HCT116 (cell line): ENCODE measurements at regions not wholly inside any gene's neighbourhood (a gene's known extent, or its start where the extent isn't known, plus 50 kb on each side); places are given as distances from the start of the nearest gene placed in this dataset.

ENCODE experiments used
- ATAC-seq: fragments of 200-7000 bp; cut with Tn5 transposase; 2 replicates; pipeline ENCODE4 v1.9.1; 2020; ENCODE audit warnings: mild to moderate bottlenecking, moderate library complexity
- BruUV-seq: library from RNA; stranded (reverse); fragments of 400-500 nt; replicated peaks from 2 replicates; lab custom pipeline; 2021; lab: Mats Ljungman, UMichigan
- CTCF ChIA-PET: fragments of 300-600 bp; sonication (Branson Sonifier 250); formaldehyde crosslinking; loops from one replicate; lab custom pipeline; 2021; ENCODE audit warnings: antibody characterized with exemption; lab: Charles Lee
- POLR2A ChIA-PET: fragments of 300-600, 350-600 bp; sonication (Branson Sonifier 250); formaldehyde crosslinking; loops from one replicate; lab custom pipeline; 2021; ENCODE audit warnings: antibody characterized with exemption; lab: Charles Lee
- RAD21 ChIA-PET, 2 experiments: fragments of 300-600 bp; sonication (Branson Sonifier 250); formaldehyde crosslinking; loops; one replicate each; lab custom pipeline; 2023; ENCODE audit warnings: low total read pairs in 2 of 2; ENCODE audit not compliant: uncharacterized antibody in 2 of 2, unreplicated experiment in 2 of 2, low non-redundant PET in 1 of 2; lab: Charles Lee
- DNase-seq: peaks from one replicate; pipeline ENCODE4 v3.0.0-alpha.2; 2010; ENCODE audit warnings: low read depth, low spot score
- H2AFZ ChIP-seq: fragments of 200-600 bp; shearing (Covaris generic), sonication (generic); 2 replicates; pipeline ENCODE4 v1.6.1; 2017; ENCODE audit warnings: low read depth, mixed run types, mixed read lengths, antibody characterized with exemption, low read length; ENCODE audit not compliant: poor library complexity, severe bottlenecking
- H3K27ac ChIP-seq: 2 replicates; pipeline ENCODE4 v1.5.1; 2012; ENCODE audit warnings: low read depth, low read length
- H3K27me3 ChIP-seq: fragments of 200-600 bp; sonication (generic); 2 replicates; pipeline ENCODE4 v1.6.1; 2016; ENCODE audit warnings: mixed run types, low read length, mixed read lengths; ENCODE audit not compliant: insufficient read depth
- H3K36me3 ChIP-seq, 2 experiments: fragments of 200-500 bp in 1 of 2; fragments of 200-600 bp in 1 of 2; sonication (Bioruptor generic) in 1 of 2; sonication (generic) in 1 of 2; 2 replicates each; pipeline versions ENCODE4 v1.5.1 to v1.6.1; 2014 to 2016; ENCODE audit warnings: low read length in 2 of 2, inconsistent platforms in 1 of 2, mixed read lengths in 1 of 2, mixed run types in 1 of 2; ENCODE audit not compliant: insufficient read depth in 2 of 2, control insufficient read depth in 1 of 2
- H3K4me1 ChIP-seq, 2 experiments: fragments of 200-600 bp in 1 of 2; sonication (generic) in 1 of 2; 2 replicates each; pipeline versions ENCODE4 v1.5.1 to v1.6.1; 2012 to 2017; ENCODE audit warnings: low read length in 2 of 2, inconsistent platforms in 1 of 2, mild to moderate bottlenecking in 1 of 2, mixed read lengths in 1 of 2, mixed run types in 1 of 2, moderate library complexity in 1 of 2; ENCODE audit not compliant: insufficient read depth in 2 of 2, control insufficient read depth in 1 of 2
- H3K4me2 ChIP-seq: fragments of 200-600 bp; sonication (generic); 2 replicates; pipeline ENCODE4 v1.6.1; 2017; ENCODE audit warnings: mixed run types, low read length, mixed read lengths
- H3K4me3 ChIP-seq, 2 experiments: fragments of 200-600 bp in 1 of 2; sonication (generic) in 1 of 2; replicated peaks in 1 of 2; 2 replicates each; pipeline ENCODE4 v1.5.1; 2011 to 2016; ENCODE audit warnings: low read length in 2 of 2, control low read depth in 1 of 2, low read depth in 1 of 2, mild to moderate bottlenecking in 1 of 2, mixed read lengths in 1 of 2, mixed run types in 1 of 2
- H3K79me2 ChIP-seq: fragments of 200-600 bp; sonication (generic); 2 replicates; pipeline ENCODE4 v1.6.1; 2017; ENCODE audit warnings: mild to moderate bottlenecking, mixed run types, low read length, moderate library complexity, mixed read lengths; ENCODE audit not compliant: insufficient read depth
- H3K9ac ChIP-seq: fragments of 200-600 bp; sonication (generic); 2 replicates; pipeline ENCODE4 v1.6.1; 2016; ENCODE audit warnings: low read length, mixed read lengths
- H3K9me2 ChIP-seq: fragments of 200-600 bp; sonication (generic), shearing (Covaris generic); 2 replicates; pipeline ENCODE4 v1.6.1; 2017; ENCODE audit warnings: mixed run types, mild to moderate bottlenecking, moderate library complexity; ENCODE audit not compliant: insufficient read depth
- H3K9me3 ChIP-seq, 2 experiments: fragments of 200-500 bp in 1 of 2; fragments of 200-600 bp in 1 of 2; sonication (Bioruptor generic) in 1 of 2; sonication (generic) in 1 of 2; 2 replicates each; pipeline ENCODE4 v1.6.1; 2014 to 2017; ENCODE audit warnings: low read length in 2 of 2, mixed read lengths in 2 of 2, inconsistent platforms in 1 of 2, low read depth in 1 of 2, mild to moderate bottlenecking in 1 of 2, mixed run types in 1 of 2, moderate library complexity in 1 of 2; ENCODE audit not compliant: control insufficient read depth in 1 of 2, insufficient read depth in 1 of 2
- H4K20me1 ChIP-seq: fragments of 200-600 bp; sonication (generic), shearing (Covaris generic); 2 replicates; pipeline ENCODE4 v1.6.1; 2017; ENCODE audit warnings: mixed run types, mild to moderate bottlenecking, moderate library complexity; ENCODE audit not compliant: insufficient read depth
- CEBPB ChIP-seq: IDR thresholded peaks from 2 replicates; pipeline ENCODE4 v1.6.1; 2012; ENCODE audit warnings: low read depth
- EGR1 ChIP-seq: IDR thresholded peaks from 2 replicates; pipeline ENCODE4 v1.6.1; 2012; ENCODE audit warnings: low read depth
- ELF1 ChIP-seq: IDR thresholded peaks from 2 replicates; pipeline ENCODE4 v1.6.1; 2012; ENCODE audit warnings: low read depth, borderline replicate concordance
- EZH2 ChIP-seq: fragments of 200-600 bp; sonication (generic); IDR thresholded peaks from 2 replicates; pipeline ENCODE4 v1.6.1; 2017; ENCODE audit warnings: antibody characterized with exemption, mixed run types
- EZH2phosphoT487 ChIP-seq: fragments of 200-600 bp; IDR thresholded peaks from 2 replicates; pipeline ENCODE4 v1.6.1; 2018; ENCODE audit warnings: antibody characterized with exemption, borderline replicate concordance
- POLR2A ChIP-seq: IDR thresholded peaks from 2 replicates; pipeline ENCODE4 v1.7.0; 2011; ENCODE audit warnings: borderline replicate concordance; ENCODE audit not compliant: insufficient read depth, insufficient read length; ENCODE audit errors: extremely low read depth
- POLR2AphosphoS5 ChIP-seq: IDR thresholded peaks from 2 replicates; pipeline ENCODE4 v1.6.1; 2011; ENCODE audit warnings: mild to moderate bottlenecking, low read depth, low read length, moderate library complexity
- REST ChIP-seq: IDR thresholded peaks from 2 replicates; pipeline ENCODE4 v1.6.1; 2012; ENCODE audit warnings: low read depth
- SIN3A ChIP-seq: IDR thresholded peaks from 2 replicates; pipeline ENCODE4 v1.6.1; 2012; ENCODE audit warnings: low read depth
- SRF ChIP-seq: IDR thresholded peaks from 2 replicates; pipeline ENCODE4 v1.6.1; 2012; ENCODE audit warnings: low read depth
- TCF7L2 ChIP-seq: IDR thresholded peaks from 2 replicates; pipeline ENCODE4 v1.7.0; 2011; ENCODE audit warnings: borderline replicate concordance, inconsistent platforms; ENCODE audit not compliant: insufficient read depth, insufficient read length; ENCODE audit errors: extremely low read depth
- ZBTB33 ChIP-seq: IDR thresholded peaks from 2 replicates; pipeline ENCODE4 v1.6.1; 2011; ENCODE audit warnings: mild to moderate bottlenecking, low read length, moderate library complexity; ENCODE audit not compliant: insufficient replicate concordance; ENCODE audit errors: extremely low read depth
- ZNF274 ChIP-seq: fragments of 200-500 bp; sonication (Bioruptor generic); IDR thresholded peaks from 2 replicates; pipeline ENCODE4 v1.6.1; 2014; ENCODE audit warnings: mild to moderate bottlenecking, low read depth, low read length, inconsistent platforms
- intact Hi-C: fragments of 100-400 bp; cut with micrococcal nuclease; formaldehyde crosslinking; loops from 2 replicates; pipeline ENCODE4 v1.10.0; 2022
- TF ChIP-seq, protein P1 (sequence below): IDR thresholded peaks from 2 replicates; pipeline ENCODE4 v1.6.1; 2012
- TF ChIP-seq, protein P2 (sequence below), 3 experiments: fragments of 200-600 bp in 1 of 3; sonication (generic) in 1 of 3; IDR thresholded peaks in 2 of 3; conservative IDR thresholded peaks in 1 of 3; 2 replicates each; pipeline ENCODE4 v1.5.1; 2012 to 2017; ENCODE audit warnings: low read depth in 2 of 3, low read length in 2 of 3, antibody characterized with exemption in 1 of 3, borderline replicate concordance in 1 of 3, control low read depth in 1 of 3, mild to moderate bottlenecking in 1 of 3, mixed read lengths in 1 of 3, mixed run types in 1 of 3, moderate library complexity in 1 of 3; ENCODE audit not compliant: insufficient read depth in 1 of 3

GRCh38 chr1:65694126-65694525 lies 98.6 kb upstream of the PDE4B start:
- ChIA-PET POLR2A (no interaction called here), RAD21 (no interaction called here), CTCF (interaction anchor here (1.8 kb wide), 1 partner anchor 752 kb away, joined by 4 read pairs; no protein-coding TSS in a partner anchor)
- H3K9me2 ChIP-seq = no peaks in the 10 kb centered on the region
- intact Hi-C loops = no loop called here
- H3K4me3 ChIP-seq = no peak overlapping the region
- DNase-seq = no peak
- H3K4me1 ChIP-seq = no peaks in the 10 kb centered on the region
- no peaks in the 10 kb centered on the region for H4K20me1 ChIP-seq
- H3K9me3 ChIP-seq = no peaks in the 10 kb centered on the region
- ATAC-seq = no peak
- no peak for TF ChIP-seq TCF7L2
- no peak for TF ChIP-seq REST
- no peak for TF ChIP-seq EZH2phosphoT487
- TF ChIP-seq ZBTB33 = no peak
- no peak for TF ChIP-seq POLR2A
- no peak for TF ChIP-seq ELF1
- TF ChIP-seq SIN3A = no peak
- TF ChIP-seq, protein P1, sequence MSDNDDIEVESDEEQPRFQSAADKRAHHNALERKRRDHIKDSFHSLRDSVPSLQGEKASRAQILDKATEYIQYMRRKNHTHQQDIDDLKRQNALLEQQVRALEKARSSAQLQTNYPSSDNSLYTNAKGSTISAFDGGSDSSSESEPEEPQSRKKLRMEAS = no peak
- TF ChIP-seq ZNF274 = no peak
- TF ChIP-seq CEBPB = no peak
- TF ChIP-seq EGR1 = no peak
- no peak for TF ChIP-seq SRF
- no peak for TF ChIP-seq EZH2
- no peak for TF ChIP-seq POLR2AphosphoS5
- TF ChIP-seq, protein P2, sequence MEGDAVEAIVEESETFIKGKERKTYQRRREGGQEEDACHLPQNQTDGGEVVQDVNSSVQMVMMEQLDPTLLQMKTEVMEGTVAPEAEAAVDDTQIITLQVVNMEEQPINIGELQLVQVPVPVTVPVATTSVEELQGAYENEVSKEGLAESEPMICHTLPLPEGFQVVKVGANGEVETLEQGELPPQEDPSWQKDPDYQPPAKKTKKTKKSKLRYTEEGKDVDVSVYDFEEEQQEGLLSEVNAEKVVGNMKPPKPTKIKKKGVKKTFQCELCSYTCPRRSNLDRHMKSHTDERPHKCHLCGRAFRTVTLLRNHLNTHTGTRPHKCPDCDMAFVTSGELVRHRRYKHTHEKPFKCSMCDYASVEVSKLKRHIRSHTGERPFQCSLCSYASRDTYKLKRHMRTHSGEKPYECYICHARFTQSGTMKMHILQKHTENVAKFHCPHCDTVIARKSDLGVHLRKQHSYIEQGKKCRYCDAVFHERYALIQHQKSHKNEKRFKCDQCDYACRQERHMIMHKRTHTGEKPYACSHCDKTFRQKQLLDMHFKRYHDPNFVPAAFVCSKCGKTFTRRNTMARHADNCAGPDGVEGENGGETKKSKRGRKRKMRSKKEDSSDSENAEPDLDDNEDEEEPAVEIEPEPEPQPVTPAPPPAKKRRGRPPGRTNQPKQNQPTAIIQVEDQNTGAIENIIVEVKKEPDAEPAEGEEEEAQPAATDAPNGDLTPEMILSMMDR (IDR thresholded peaks at IDR 0.05 in 2 of 3, conservative IDR thresholded peaks at IDR 0.05 in 1 of 3; ENCODE audit: borderline replicate concordance in 1 of 3, insufficient read depth in 1 of 3, low read depth in 2 of 3, low read length in 2 of 3) = no peak
- TF ChIP-seq, all 23 proteins: peak for 0
- Histone ChIP-seq H2AFZ (no peak overlapping the region), H3K9ac (no peak overlapping the region), H3K4me2 (no peak overlapping the region), H3K79me2 (no peaks in the 10 kb centered on the region), H3K27ac (no peak overlapping the region), H3K27me3 (no peaks in the 10 kb centered on the region), H3K36me3 (no peaks in the 10 kb centered on the region)
- no TSS peak for BruUV-seq
